HG02798 (cell line): ENCODE measurements at regions not wholly inside any gene's neighbourhood (a gene's known extent, or its start where the extent isn't known, plus 50 kb on each side); places are given as distances from the start of the nearest gene placed in this dataset.
A peak's percentile ranks its signal among the peaks of the same experiment; 100 is the strongest.
"Not testable (repeated sequence)": the region's sequence is repeated elsewhere in the genome, so short reads cannot be mapped to it uniquely, and the experiment has no call there.

Experiments
- ATAC-seq: cut with Tn5 transposase; IDR thresholded peaks from one replicate; pipeline ENCODE4 v1.9.1; 2021; ENCODE audit warnings: mild to moderate bottlenecking; ENCODE audit not compliant: unreplicated experiment, poor library complexity

GRCh38 chr4:77300996-77301395, 144.0 kb downstream of the CCNG2 start:
- not testable (repeated sequence) for ATAC-seq

GRCh38 chr4:77305766-77306165, 148.8 kb downstream of the CCNG2 start:
- ATAC-seq: no peak

GRCh38 chr4:77306496-77306895, 149.5 kb downstream of the CCNG2 start:
- ATAC-seq: no peak

- ATAC-seq: peak; percentile 50
These were observed 151.8 kb downstream of the CCNG2 start for GRCh38 chr4:77308843-77309242.

GRCh38 chr4:77309496-77309895, 152.5 kb downstream of the CCNG2 start:
- ATAC-seq: no peak

GRCh38 chr4:77310931-77311330, 153.9 kb downstream of the CCNG2 start:
- ATAC-seq: no peak

GRCh38 chr4:77314697-77315096, 157.7 kb downstream of the CCNG2 start:
- no peak for ATAC-seq

- no peak for ATAC-seq
These were observed 170.1 kb downstream of the CCNG2 start for GRCh38 chr4:77327151-77327550.

- ATAC-seq: no peak
These were observed 175.8 kb downstream of the CCNG2 start for GRCh38 chr4:77332696-77333270.

- ATAC-seq: no peak
These were observed 179.6 kb downstream of the CCNG2 start for GRCh38 chr4:77336411-77337142.

- ATAC-seq: no peak
These were observed 185.3 kb downstream of the CCNG2 start for GRCh38 chr4:77342170-77342810.

GRCh38 chr4:77344001-77344400, 187.0 kb downstream of the CCNG2 start:
- no peak for ATAC-seq

- ATAC-seq: peak; percentile 53
These were observed 187.8 kb downstream of the CCNG2 start for GRCh38 chr4:77344784-77345183.

GRCh38 chr4:77347351-77347966, 190.5 kb downstream of the CCNG2 start:
- ATAC-seq: peak; percentile 44

GRCh38 chr4:77348815-77349214, 191.8 kb downstream of the CCNG2 start:
- no peak for ATAC-seq

GRCh38 chr4:77349364-77349763, 192.4 kb downstream of the CCNG2 start:
- no peak for ATAC-seq

GRCh38 chr4:77349796-77350195, 192.8 kb downstream of the CCNG2 start:
- ATAC-seq: no peak

- ATAC-seq: peak; percentile 22
These were observed 195.2 kb downstream of the CCNG2 start for GRCh38 chr4:77352192-77352591.

GRCh38 chr4:77353724-77354315, 196.8 kb downstream of the CCNG2 start:
- peak; percentile 54 for ATAC-seq

- peak; percentile 32 for ATAC-seq
These were observed 197.5 kb downstream of the CCNG2 start for GRCh38 chr4:77354550-77354949.

- no peak for ATAC-seq
These were observed 198.7 kb downstream of the CCNG2 start for GRCh38 chr4:77355731-77356130.
